Brain microvascular endothelial cell (primary cell): ENCODE measurements at regions not wholly inside any gene's neighbourhood (a gene's known extent, or its start where the extent isn't known, plus 50 kb on each side); places are given as distances from the start of the nearest gene placed in this dataset.

ENCODE experiments used
- DNase-seq: peaks from one replicate; pipeline ENCODE4 v3.0.0-alpha.2; 2020
- H3K27ac ChIP-seq: fragments of 250-450 bp; sonication (Bioruptor Pico); 2 replicates; pipeline ENCODE4 v1.5.1; 2020; ENCODE audit warnings: mild to moderate bottlenecking, moderate library complexity
- H3K27me3 ChIP-seq: fragments of 250-450 bp; sonication (Bioruptor Pico); replicated peaks from 2 replicates; pipeline ENCODE4 v1.5.1; 2020; ENCODE audit warnings: mild to moderate bottlenecking
- H3K36me3 ChIP-seq: fragments of 250-450 bp; sonication (Bioruptor Pico); replicated peaks from 2 replicates; pipeline ENCODE4 v1.5.1; 2020; ENCODE audit warnings: mild to moderate bottlenecking
- H3K4me3 ChIP-seq: 2 replicates; pipeline ENCODE4 v1.5.1; 2011; ENCODE audit warnings: low read depth, mild to moderate bottlenecking, control low read depth, low read length, moderate library complexity
- in situ Hi-C: cut with HindIII; loops from 2 replicates; pipeline ENCODE4 v1.10.0; 2017; ENCODE audit warnings: low sequenced_read_pairs, low pct_ligation_motif_present
- TF ChIP-seq, protein P1 (sequence below): IDR thresholded peaks from 2 replicates; pipeline ENCODE4 v1.5.1; 2011; ENCODE audit warnings: low read depth, mild to moderate bottlenecking, moderate library complexity, low read length, control low read depth, inconsistent platforms; ENCODE audit errors: missing control alignments

DNA sequence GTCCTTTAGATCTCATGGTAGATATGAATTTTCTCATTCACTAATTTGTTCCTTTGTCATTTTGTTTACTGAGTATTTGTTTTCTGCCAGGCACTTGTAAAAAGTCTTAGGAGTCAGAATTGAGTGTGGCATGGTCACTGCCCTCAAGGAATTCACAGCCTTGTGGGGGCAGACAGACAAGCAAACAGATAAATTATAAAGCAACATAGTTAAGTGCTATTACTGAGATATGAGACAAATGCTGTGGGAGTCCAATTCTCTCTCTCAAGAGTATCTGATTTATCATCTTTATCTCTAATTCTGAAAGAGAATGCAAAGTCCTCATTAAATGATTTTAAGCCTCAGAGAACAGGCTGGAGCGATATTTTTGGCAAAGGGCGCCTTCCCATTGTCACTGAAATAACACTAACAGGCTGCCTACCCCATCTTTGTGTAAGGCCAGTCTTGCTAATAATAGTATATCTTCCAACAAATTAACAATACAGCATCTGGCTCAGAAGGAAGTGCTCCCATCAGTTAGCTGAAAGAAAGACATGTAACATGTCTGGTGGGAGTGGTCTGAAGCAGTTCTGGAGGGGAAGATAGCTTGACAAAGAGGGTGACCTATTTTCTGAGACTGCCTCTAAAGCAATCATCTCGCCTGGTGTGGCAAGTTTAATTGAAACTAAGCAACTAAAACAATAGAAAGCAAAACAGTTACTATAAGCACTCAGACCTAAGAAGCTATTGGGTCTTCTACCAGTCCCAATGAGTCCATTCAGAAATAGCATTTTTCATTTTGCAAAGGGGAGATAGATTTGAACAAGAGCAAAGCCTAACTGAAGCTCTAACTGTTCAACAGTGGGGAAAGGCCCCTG, 61.5 kb upstream of the AMOT start:
- Histone ChIP-seq H3K36me3 (no peaks in the 10 kb centered on the region), H3K27me3 (no peaks in the 10 kb centered on the region), H3K27ac (no peak overlapping the region), H3K4me3 (no peak overlapping the region)
- TF ChIP-seq, protein P1, sequence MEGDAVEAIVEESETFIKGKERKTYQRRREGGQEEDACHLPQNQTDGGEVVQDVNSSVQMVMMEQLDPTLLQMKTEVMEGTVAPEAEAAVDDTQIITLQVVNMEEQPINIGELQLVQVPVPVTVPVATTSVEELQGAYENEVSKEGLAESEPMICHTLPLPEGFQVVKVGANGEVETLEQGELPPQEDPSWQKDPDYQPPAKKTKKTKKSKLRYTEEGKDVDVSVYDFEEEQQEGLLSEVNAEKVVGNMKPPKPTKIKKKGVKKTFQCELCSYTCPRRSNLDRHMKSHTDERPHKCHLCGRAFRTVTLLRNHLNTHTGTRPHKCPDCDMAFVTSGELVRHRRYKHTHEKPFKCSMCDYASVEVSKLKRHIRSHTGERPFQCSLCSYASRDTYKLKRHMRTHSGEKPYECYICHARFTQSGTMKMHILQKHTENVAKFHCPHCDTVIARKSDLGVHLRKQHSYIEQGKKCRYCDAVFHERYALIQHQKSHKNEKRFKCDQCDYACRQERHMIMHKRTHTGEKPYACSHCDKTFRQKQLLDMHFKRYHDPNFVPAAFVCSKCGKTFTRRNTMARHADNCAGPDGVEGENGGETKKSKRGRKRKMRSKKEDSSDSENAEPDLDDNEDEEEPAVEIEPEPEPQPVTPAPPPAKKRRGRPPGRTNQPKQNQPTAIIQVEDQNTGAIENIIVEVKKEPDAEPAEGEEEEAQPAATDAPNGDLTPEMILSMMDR = no peak
- in situ Hi-C loops = no loop called here
- no peak for DNase-seq

DNA sequence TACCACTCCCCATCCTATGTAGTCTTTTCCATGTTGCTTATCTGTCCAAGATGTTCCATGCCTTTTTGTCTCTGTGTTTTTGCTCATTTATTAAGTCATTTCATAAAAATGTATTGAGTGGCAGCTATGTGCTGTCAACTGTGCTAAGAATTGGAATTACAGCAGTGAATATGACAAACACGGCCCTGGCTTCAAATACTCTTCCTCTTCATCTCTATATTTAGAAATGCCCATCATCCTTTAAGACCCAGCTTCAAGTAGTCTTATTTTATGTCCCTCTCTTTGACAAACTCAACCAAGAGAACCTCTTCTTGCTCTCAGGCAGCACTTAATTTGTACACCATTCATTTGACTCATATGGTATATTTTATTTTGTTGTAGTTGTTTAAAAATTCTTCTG, 55.4 kb upstream of the AMOT start:
- TF ChIP-seq, protein P1 = no peak
- no peak overlapping the region for H3K27ac ChIP-seq
- no peak overlapping the region for H3K4me3 ChIP-seq
- no peak for DNase-seq
- in situ Hi-C loops = no loop called here
- no peaks in the 10 kb centered on the region for H3K27me3 ChIP-seq
- H3K36me3 ChIP-seq = no peaks in the 10 kb centered on the region
